ENCODE measurements at regions not wholly inside any gene's neighbourhood (a gene's known extent, or its start where the extent isn't known, plus 50 kb on each side); places are given as distances from the start of the nearest gene placed in this dataset.

DNA sequence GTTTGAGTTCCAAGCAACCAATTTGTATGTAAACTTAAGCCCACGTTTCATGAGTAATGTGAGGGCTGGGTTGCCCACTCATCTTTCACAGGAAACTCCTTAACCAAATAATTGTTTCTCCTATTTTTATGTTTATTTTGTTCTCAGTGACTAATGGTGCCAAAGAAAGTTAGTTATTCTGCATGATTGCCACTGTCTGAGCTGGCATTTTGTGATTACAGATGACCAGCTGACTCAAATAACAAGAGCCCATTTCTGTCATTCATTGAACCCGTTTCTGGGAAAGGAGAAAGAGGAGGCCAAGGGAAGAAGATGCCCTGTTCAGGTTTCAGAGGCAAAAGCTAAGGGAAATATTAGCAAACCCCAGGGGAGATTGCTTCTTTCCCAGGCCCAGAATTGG, 186.9 kb upstream of the MYO3A start:
- TF ChIP-seq GATA2 (IDR thresholded peaks at IDR 0.05; ENCODE audit: low read depth, low read length) (no peak), GATA3 (IDR thresholded peaks at IDR 0.05; ENCODE audit: low read depth, low read length) (no peak)

All from SH-SY5Y (cell line).